HCT116 (cell line): ENCODE measurements at regions not wholly inside any gene's neighbourhood (a gene's known extent, or its start where the extent isn't known, plus 50 kb on each side); places are given as distances from the start of the nearest gene placed in this dataset.

Experiments used
- ATAC-seq: fragments of 200-7000 bp; cut with Tn5 transposase; 2 replicates; pipeline ENCODE4 v1.9.1; 2020; ENCODE audit warnings: mild to moderate bottlenecking, moderate library complexity
- BruUV-seq: library from RNA; stranded (reverse); fragments of 400-500 nt; replicated peaks from 2 replicates; lab custom pipeline; 2021; lab: Mats Ljungman, UMichigan
- CTCF ChIA-PET: fragments of 300-600 bp; sonication (Branson Sonifier 250); formaldehyde crosslinking; loops from one replicate; lab custom pipeline; 2021; ENCODE audit warnings: antibody characterized with exemption; lab: Charles Lee
- POLR2A ChIA-PET: fragments of 300-600, 350-600 bp; sonication (Branson Sonifier 250); formaldehyde crosslinking; loops from one replicate; lab custom pipeline; 2021; ENCODE audit warnings: antibody characterized with exemption; lab: Charles Lee
- RAD21 ChIA-PET, 2 experiments: fragments of 300-600 bp; sonication (Branson Sonifier 250); formaldehyde crosslinking; loops; one replicate each; lab custom pipeline; 2023; ENCODE audit warnings: low total read pairs in 2 of 2; ENCODE audit not compliant: uncharacterized antibody in 2 of 2, unreplicated experiment in 2 of 2, low non-redundant PET in 1 of 2; lab: Charles Lee
- DNase-seq: peaks from one replicate; pipeline ENCODE4 v3.0.0-alpha.2; 2010; ENCODE audit warnings: low read depth, low spot score
- H2AFZ ChIP-seq: fragments of 200-600 bp; shearing (Covaris generic), sonication (generic); 2 replicates; pipeline ENCODE4 v1.6.1; 2017; ENCODE audit warnings: low read depth, mixed run types, mixed read lengths, antibody characterized with exemption, low read length; ENCODE audit not compliant: poor library complexity, severe bottlenecking
- H3K27ac ChIP-seq: 2 replicates; pipeline ENCODE4 v1.5.1; 2012; ENCODE audit warnings: low read depth, low read length
- H3K27me3 ChIP-seq: fragments of 200-600 bp; sonication (generic); 2 replicates; pipeline ENCODE4 v1.6.1; 2016; ENCODE audit warnings: mixed run types, low read length, mixed read lengths; ENCODE audit not compliant: insufficient read depth
- H3K36me3 ChIP-seq, 2 experiments: fragments of 200-500 bp in 1 of 2; fragments of 200-600 bp in 1 of 2; sonication (Bioruptor generic) in 1 of 2; sonication (generic) in 1 of 2; 2 replicates each; pipeline versions ENCODE4 v1.5.1 to v1.6.1; 2014 to 2016; ENCODE audit warnings: low read length in 2 of 2, inconsistent platforms in 1 of 2, mixed read lengths in 1 of 2, mixed run types in 1 of 2; ENCODE audit not compliant: insufficient read depth in 2 of 2, control insufficient read depth in 1 of 2
- H3K4me1 ChIP-seq, 2 experiments: fragments of 200-600 bp in 1 of 2; sonication (generic) in 1 of 2; 2 replicates each; pipeline versions ENCODE4 v1.5.1 to v1.6.1; 2012 to 2017; ENCODE audit warnings: low read length in 2 of 2, inconsistent platforms in 1 of 2, mild to moderate bottlenecking in 1 of 2, mixed read lengths in 1 of 2, mixed run types in 1 of 2, moderate library complexity in 1 of 2; ENCODE audit not compliant: insufficient read depth in 2 of 2, control insufficient read depth in 1 of 2
- H3K4me2 ChIP-seq: fragments of 200-600 bp; sonication (generic); 2 replicates; pipeline ENCODE4 v1.6.1; 2017; ENCODE audit warnings: mixed run types, low read length, mixed read lengths
- H3K4me3 ChIP-seq, 2 experiments: fragments of 200-600 bp in 1 of 2; sonication (generic) in 1 of 2; replicated peaks in 1 of 2; 2 replicates each; pipeline ENCODE4 v1.5.1; 2011 to 2016; ENCODE audit warnings: low read length in 2 of 2, control low read depth in 1 of 2, low read depth in 1 of 2, mild to moderate bottlenecking in 1 of 2, mixed read lengths in 1 of 2, mixed run types in 1 of 2
- H3K79me2 ChIP-seq: fragments of 200-600 bp; sonication (generic); 2 replicates; pipeline ENCODE4 v1.6.1; 2017; ENCODE audit warnings: mild to moderate bottlenecking, mixed run types, low read length, moderate library complexity, mixed read lengths; ENCODE audit not compliant: insufficient read depth
- H3K9ac ChIP-seq: fragments of 200-600 bp; sonication (generic); 2 replicates; pipeline ENCODE4 v1.6.1; 2016; ENCODE audit warnings: low read length, mixed read lengths
- H3K9me2 ChIP-seq: fragments of 200-600 bp; sonication (generic), shearing (Covaris generic); 2 replicates; pipeline ENCODE4 v1.6.1; 2017; ENCODE audit warnings: mixed run types, mild to moderate bottlenecking, moderate library complexity; ENCODE audit not compliant: insufficient read depth
- H3K9me3 ChIP-seq, 2 experiments: fragments of 200-500 bp in 1 of 2; fragments of 200-600 bp in 1 of 2; sonication (Bioruptor generic) in 1 of 2; sonication (generic) in 1 of 2; 2 replicates each; pipeline ENCODE4 v1.6.1; 2014 to 2017; ENCODE audit warnings: low read length in 2 of 2, mixed read lengths in 2 of 2, inconsistent platforms in 1 of 2, low read depth in 1 of 2, mild to moderate bottlenecking in 1 of 2, mixed run types in 1 of 2, moderate library complexity in 1 of 2; ENCODE audit not compliant: control insufficient read depth in 1 of 2, insufficient read depth in 1 of 2
- H4K20me1 ChIP-seq: fragments of 200-600 bp; sonication (generic), shearing (Covaris generic); 2 replicates; pipeline ENCODE4 v1.6.1; 2017; ENCODE audit warnings: mixed run types, mild to moderate bottlenecking, moderate library complexity; ENCODE audit not compliant: insufficient read depth
- EGR1 ChIP-seq: IDR thresholded peaks from 2 replicates; pipeline ENCODE4 v1.6.1; 2012; ENCODE audit warnings: low read depth
- ELF1 ChIP-seq: IDR thresholded peaks from 2 replicates; pipeline ENCODE4 v1.6.1; 2012; ENCODE audit warnings: low read depth, borderline replicate concordance
- EZH2phosphoT487 ChIP-seq: fragments of 200-600 bp; IDR thresholded peaks from 2 replicates; pipeline ENCODE4 v1.6.1; 2018; ENCODE audit warnings: antibody characterized with exemption, borderline replicate concordance
- POLR2AphosphoS5 ChIP-seq: IDR thresholded peaks from 2 replicates; pipeline ENCODE4 v1.6.1; 2011; ENCODE audit warnings: mild to moderate bottlenecking, low read depth, low read length, moderate library complexity
- SP1 ChIP-seq: IDR thresholded peaks from 2 replicates; pipeline ENCODE4 v1.6.1; 2012; ENCODE audit warnings: low read depth
- intact Hi-C: fragments of 100-400 bp; cut with micrococcal nuclease; formaldehyde crosslinking; loops from 2 replicates; pipeline ENCODE4 v1.10.0; 2022
- TF ChIP-seq, protein P1 (sequence below): IDR thresholded peaks from 2 replicates; pipeline ENCODE4 v1.6.1; 2012

DNA sequence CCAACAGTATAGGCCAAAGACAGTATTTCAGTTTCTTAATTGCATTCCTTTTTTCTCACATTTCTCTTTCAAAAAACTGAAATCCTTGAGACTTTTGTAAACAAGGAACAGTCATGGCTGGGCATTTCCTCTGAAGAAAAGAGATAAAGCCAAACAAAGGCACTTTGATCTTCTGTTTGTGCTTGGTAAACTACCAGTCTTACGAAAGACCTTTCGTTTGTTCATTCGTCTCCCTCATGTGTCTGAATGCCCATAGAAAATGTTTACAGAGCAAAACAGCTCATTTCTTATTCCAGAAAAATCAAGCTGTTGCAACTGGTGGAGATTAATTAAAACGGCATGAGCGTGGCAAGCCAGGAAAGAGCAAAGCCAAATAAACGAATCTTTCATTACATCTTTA is 178.0 kb downstream of the GASK1B start:
- BruUV-seq, result no TSS peak
- RAD21 ChIA-PET, result no interaction called here

DNA sequence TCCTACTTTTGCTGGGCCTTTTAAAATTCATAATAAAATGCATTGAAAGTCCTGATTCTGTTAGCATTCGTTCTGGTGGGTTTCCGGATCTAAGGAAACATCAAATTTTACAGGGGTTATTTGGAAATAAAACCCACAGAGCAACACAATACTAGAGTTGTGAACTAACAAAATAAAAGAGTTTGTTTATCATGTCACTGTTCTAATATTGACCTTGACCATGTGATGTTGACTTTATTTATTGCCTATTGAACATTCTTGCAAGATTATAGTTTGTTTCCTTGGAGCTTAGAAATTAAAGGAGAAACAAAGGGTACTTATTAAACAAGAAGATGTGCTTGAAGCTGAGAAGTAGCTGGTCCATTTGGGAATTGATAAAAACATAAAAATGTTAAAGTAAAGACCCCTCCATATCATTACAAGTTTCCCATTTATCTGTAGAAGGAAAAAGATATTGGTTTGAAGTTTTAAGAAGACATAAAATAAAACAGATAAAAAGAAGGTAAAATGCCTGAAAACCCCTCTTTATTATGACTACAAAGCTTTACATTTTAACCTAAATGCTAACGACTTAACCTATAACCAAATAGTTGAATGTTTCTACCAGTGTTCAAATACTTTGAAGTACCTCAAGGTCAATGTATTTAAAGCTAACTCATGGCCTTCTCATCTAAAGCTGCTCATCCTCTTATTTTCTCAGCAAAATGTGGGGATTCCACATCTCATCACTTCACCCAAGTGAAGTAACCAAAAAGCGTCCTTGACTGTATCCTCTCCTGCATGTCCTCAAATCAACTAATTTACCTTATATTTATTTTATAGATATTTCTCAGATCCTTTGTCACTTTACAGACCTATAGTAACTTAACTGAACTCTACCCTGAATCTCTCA is 179.6 kb downstream of the GASK1B start:
- peaks cover 0 to 4% of the 10 kb centered on the region in 2 experiments; a peak in 2 of 4 replicates for H3K4me1 ChIP-seq
- no peak overlapping the region for H3K27ac ChIP-seq
- no peaks in the 10 kb centered on the region for H3K36me3 ChIP-seq
- H3K9me2 ChIP-seq, result no peaks in the 10 kb centered on the region
- no peak overlapping the region for H3K9ac ChIP-seq
- CTCF ChIA-PET, result interaction anchor here (0.7 to 1.4 kb wide), 2 partner anchors 179 to 262 kb away, joined by 4 to 9 read pairs; no protein-coding TSS in a partner anchor
- no peaks in the 10 kb centered on the region for H3K9me3 ChIP-seq
- H2AFZ ChIP-seq, result peak overlapping the region; percentile 99
- intact Hi-C loops, result loop anchor here (1.0 to 5.0 kb wide), 3 partner anchors 179 to 634 kb away; no protein-coding TSS in a partner anchor
- no peak for TF ChIP-seq EZH2phosphoT487
- no peak for TF ChIP-seq POLR2AphosphoS5
- TF ChIP-seq, protein P1, sequence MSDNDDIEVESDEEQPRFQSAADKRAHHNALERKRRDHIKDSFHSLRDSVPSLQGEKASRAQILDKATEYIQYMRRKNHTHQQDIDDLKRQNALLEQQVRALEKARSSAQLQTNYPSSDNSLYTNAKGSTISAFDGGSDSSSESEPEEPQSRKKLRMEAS, result no peak
- no peak for TF ChIP-seq SP1
- TF ChIP-seq ELF1, result no peak
- TF ChIP-seq, all 23 proteins: peak for 0
- DNase-seq (no peak), ATAC-seq (no peak)
- Histone ChIP-seq H4K20me1 (no peaks in the 10 kb centered on the region), H3K79me2 (no peaks in the 10 kb centered on the region), H3K4me3 (no peak overlapping the region), H3K27me3 (no peaks in the 10 kb centered on the region), H3K4me2 (no peak overlapping the region)
- RAD21 ChIA-PET, result interaction anchor here in 1 of 2 experiments (1.3 kb wide), 1 partner anchor 179 kb away, joined by 4 read pairs; no protein-coding TSS in a partner anchor
- no TSS peak for BruUV-seq
- POLR2A ChIA-PET, result interaction anchor here (1.1 kb wide), 1 partner anchor 262 kb away, joined by 3 read pairs; no protein-coding TSS in a partner anchor

More for the DNA sequence above, 178.0 kb downstream of the GASK1B start:
- Histone ChIP-seq H3K27me3 (no peaks in the 10 kb centered on the region), H3K79me2 (no peaks in the 10 kb centered on the region), H3K4me2 (no peak overlapping the region), H3K36me3 (no peaks in the 10 kb centered on the region), H3K9me3 (no peaks in the 10 kb centered on the region), H3K9me2 (no peaks in the 10 kb centered on the region), H2AFZ (peak overlapping the region; percentile 62), H3K27ac (no peak overlapping the region), H4K20me1 (no peaks in the 10 kb centered on the region), H3K4me3 (no peak overlapping the region), H3K9ac (no peak overlapping the region), H3K4me1 (peaks cover 0 to 4% of the 10 kb centered on the region in 2 experiments; a peak in 2 of 4 replicates)
- intact Hi-C loops, result loop anchor here (5.0 kb wide), 1 partner anchor 632 kb away; no protein-coding TSS in a partner anchor
- ATAC-seq (no peak), DNase-seq (no peak)
- TF ChIP-seq EGR1, result no peak
- ChIA-PET CTCF (no interaction called here), POLR2A (no interaction called here)
